HepG2 (cell line): ENCODE measurements at regions not wholly inside any gene's neighbourhood (a gene's known extent, or its start where the extent isn't known, plus 50 kb on each side); places are given as distances from the start of the nearest gene placed in this dataset.

ENCODE experiments used
- AHR ChIP-seq: IDR thresholded peaks from 2 replicates; pipeline ENCODE4 v1.6.1; 2018; ENCODE audit warnings: missing genetic modification reagents, missing compliant biosample characterization
- CBX2 ChIP-seq, 2 experiments: fragments of 200-600 bp in 1 of 2; sonication (generic); formaldehyde crosslinking in 1 of 2; IDR thresholded peaks; 2 replicates each; pipeline versions ENCODE4 v1.7.0 to v1.8.1; 2018 to 2022; ENCODE audit warnings: low read depth in 2 of 2, low read length in 1 of 2, mild to moderate bottlenecking in 1 of 2, missing genetic modification reagents in 1 of 2
- FOXA3 ChIP-seq: IDR thresholded peaks from 2 replicates; pipeline ENCODE4 v1.6.1; 2016; ENCODE audit warnings: missing genetic modification reagents, missing compliant biosample characterization
- ISX ChIP-seq: sonication (generic); formaldehyde crosslinking; conservative IDR thresholded peaks from 2 replicates; pipeline ENCODE4 v1.5.0; 2020; ENCODE audit warnings: missing genetic modification reagents
- RBM22 ChIP-seq: fragments of 200-400 bp; formaldehyde crosslinking; optimal IDR thresholded peaks from 2 replicates; pipeline ENCODE3; 2017; ENCODE audit warnings: mild to moderate bottlenecking, low read length, moderate library complexity
- SAP130 ChIP-seq: IDR thresholded peaks from 2 replicates; pipeline ENCODE4 v1.6.1; 2016; ENCODE audit warnings: low read depth
- SOX5 ChIP-seq: IDR thresholded peaks from 2 replicates; pipeline ENCODE4 v1.6.1; 2016; ENCODE audit warnings: borderline replicate concordance
- STAT5B ChIP-seq: sonication (generic); formaldehyde crosslinking; IDR thresholded peaks from 2 replicates; pipeline ENCODE4 v1.4.0; 2020; ENCODE audit warnings: missing genetic modification reagents
- ZFX ChIP-seq: sonication (generic); formaldehyde crosslinking; IDR thresholded peaks from 2 replicates; pipeline ENCODE4 v1.4.0; 2020; ENCODE audit warnings: mild to moderate bottlenecking, low read depth, missing genetic modification reagents, moderate library complexity
- TF ChIP-seq, protein P1 (sequence below): sonication (generic); formaldehyde crosslinking; IDR thresholded peaks from 2 replicates; pipeline ENCODE4 v1.4.0; 2020; ENCODE audit warnings: mild to moderate bottlenecking, missing genetic modification reagents, borderline replicate concordance
- TF ChIP-seq, protein P2 (sequence below): IDR thresholded peaks from 2 replicates; pipeline ENCODE4 v1.6.1; 2016; ENCODE audit warnings: low read depth, control low read depth

DNA sequence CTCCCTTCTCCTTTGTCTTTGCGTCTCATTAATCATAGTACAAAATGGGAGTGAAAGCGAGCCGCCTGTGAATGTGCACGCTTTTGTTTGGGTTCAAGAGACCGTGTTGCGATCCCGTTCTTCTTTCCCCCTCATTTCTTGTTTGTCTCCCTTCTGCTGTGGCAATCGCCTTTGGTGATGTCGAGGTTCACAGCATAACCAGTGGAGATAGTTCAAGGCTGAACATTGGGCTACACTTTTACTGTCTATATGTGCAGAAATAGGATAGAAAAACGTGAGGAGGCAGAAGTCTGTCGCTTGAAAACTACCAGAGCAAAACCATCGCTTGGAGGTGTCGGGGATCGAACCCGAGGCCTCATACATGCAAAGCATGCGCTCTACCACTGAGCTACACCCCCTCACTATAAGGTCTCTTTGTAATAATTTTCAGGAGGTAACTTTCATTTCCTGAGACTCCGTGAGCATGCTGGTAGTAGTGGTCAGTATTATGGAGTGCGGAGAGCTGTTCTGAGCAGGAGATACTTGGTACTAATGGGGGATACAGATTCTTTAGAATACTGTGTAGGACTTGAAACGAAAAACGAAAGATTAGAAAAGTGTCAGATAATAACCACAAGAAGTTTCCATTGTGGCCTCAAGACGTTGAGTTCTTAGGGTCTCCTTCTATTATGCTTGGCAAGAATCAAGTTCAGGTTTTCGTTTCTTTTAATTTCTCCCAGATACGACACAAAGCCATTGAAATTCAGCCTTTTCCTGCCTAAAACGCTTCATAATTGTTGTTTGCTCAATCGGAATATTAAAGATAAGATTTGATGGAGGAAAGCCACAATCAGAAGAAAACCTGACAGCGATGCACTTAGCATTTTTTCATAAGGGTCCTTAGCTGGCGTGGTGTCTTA is 106.6 kb downstream of the TRIM27 start (continued):
- TF ChIP-seq, protein P1, sequence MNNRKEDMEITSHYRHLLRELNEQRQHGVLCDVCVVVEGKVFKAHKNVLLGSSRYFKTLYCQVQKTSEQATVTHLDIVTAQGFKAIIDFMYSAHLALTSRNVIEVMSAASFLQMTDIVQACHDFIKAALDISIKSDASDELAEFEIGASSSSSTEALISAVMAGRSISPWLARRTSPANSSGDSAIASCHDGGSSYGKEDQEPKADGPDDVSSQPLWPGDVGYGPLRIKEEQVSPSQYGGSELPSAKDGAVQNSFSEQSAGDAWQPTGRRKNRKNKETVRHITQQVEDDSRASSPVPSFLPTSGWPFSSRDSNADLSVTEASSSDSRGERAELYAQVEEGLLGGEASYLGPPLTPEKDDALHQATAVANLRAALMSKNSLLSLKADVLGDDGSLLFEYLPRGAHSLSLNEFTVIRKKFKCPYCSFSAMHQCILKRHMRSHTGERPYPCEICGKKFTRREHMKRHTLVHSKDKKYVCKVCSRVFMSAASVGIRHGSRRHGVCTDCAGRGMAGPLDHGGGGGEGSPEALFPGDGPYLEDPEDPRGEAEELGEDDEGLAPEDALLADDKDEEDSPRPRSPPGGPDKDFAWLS (CRISPR knock-in tag): no peak
- TF ChIP-seq SAP130 (CRISPR knock-in tag) (peak; percentile 17; the same call in 1 of the 2 replicates), ZFX (CRISPR knock-in tag) (no peak), RBM22 (peak; percentile 60), SOX5 (CRISPR knock-in tag) (0 out of 2 replicates have a peak, but pooled peaks have one; percentile 10), AHR (no peak), FOXA3 (CRISPR knock-in tag) (0 out of 2 replicates have a peak, but pooled peaks have one; percentile 7), ISX (CRISPR knock-in tag) (no peak), CBX2 (IDR thresholded peaks at IDR 0.05; ENCODE audit: low read depth, low read length) (no peak), CBX2 (CRISPR knock-in tag; IDR thresholded peaks at IDR 0.05; ENCODE audit: low read depth) (peak; percentile 58; the same call in 1 of the 2 replicates), STAT5B (CRISPR knock-in tag) (0 out of 2 replicates have a peak, but pooled peaks have one; percentile 25)
- TF ChIP-seq, protein P2, sequence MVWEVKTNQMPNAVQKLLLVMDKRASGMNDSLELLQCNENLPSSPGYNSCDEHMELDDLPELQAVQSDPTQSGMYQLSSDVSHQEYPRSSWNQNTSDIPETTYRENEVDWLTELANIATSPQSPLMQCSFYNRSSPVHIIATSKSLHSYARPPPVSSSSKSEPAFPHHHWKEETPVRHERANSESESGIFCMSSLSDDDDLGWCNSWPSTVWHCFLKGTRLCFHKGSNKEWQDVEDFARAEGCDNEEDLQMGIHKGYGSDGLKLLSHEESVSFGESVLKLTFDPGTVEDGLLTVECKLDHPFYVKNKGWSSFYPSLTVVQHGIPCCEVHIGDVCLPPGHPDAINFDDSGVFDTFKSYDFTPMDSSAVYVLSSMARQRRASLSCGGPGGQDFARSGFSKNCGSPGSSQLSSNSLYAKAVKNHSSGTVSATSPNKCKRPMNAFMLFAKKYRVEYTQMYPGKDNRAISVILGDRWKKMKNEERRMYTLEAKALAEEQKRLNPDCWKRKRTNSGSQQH (CRISPR knock-in tag): no peak
- TF ChIP-seq, all 625 proteins: peak for 17
